GM18870 (cell line): ENCODE measurements at regions not wholly inside any gene's neighbourhood (a gene's known extent, or its start where the extent isn't known, plus 50 kb on each side); places are given as distances from the start of the nearest gene placed in this dataset.

Experiments
- ATAC-seq: cut with Tn5 transposase; IDR thresholded peaks from one replicate; pipeline ENCODE4 v1.9.1; 2021; ENCODE audit warnings: moderate library complexity; ENCODE audit not compliant: unreplicated experiment

GRCh38 chr2:139359818-139360217 lies 579.6 kb upstream of the NXPH2 start:
- no peak for ATAC-seq

GRCh38 chr2:139357972-139358371 lies 577.8 kb upstream of the NXPH2 start:
- ATAC-seq = no peak

DNA sequence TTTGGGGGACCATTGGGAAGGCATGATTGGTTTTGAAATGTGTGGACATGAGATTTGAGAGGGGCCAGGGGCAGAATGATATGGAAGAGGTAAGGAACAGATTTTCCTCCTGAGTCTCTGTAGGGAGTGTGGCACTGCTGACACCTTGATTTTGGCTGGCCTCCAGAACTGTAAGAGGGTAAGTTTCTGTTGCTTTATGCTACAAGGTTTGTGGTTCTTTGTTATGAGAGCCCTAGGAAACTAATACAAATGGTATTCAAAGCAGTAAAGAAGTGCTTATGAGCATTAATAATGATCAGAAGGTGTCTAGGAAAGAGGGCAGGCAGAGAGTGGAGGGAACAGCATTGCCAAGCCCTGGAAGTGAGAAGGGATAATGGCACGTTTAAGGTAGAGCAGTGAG lies 574.3 kb upstream of the NXPH2 start:
- no peak for ATAC-seq

- no peak for ATAC-seq
These were observed 573.7 kb upstream of the NXPH2 start for GRCh38 chr2:139353874-139354273.

- no peak for ATAC-seq
These were observed 537.1 kb upstream of the NXPH2 start for GRCh38 chr2:139317259-139317658.

DNA sequence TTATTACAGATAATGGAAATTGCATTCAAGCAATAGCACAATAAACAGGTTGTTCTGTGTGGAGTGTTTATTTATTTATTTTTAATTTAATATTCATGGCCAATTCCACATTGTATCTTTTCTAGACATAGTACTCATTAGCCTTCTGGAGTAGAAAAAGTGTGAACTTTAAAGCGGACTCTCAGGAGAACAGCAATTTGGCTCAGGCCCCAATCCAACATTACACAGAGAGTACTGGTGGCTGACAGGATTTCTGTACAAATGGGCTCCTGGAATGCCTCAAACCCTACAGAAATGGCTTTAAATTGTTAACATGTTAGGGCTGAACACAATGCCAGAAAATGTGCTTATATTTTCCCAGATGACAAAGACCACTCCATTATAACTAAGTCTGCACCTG lies 533.9 kb upstream of the NXPH2 start:
- ATAC-seq = no peak

DNA sequence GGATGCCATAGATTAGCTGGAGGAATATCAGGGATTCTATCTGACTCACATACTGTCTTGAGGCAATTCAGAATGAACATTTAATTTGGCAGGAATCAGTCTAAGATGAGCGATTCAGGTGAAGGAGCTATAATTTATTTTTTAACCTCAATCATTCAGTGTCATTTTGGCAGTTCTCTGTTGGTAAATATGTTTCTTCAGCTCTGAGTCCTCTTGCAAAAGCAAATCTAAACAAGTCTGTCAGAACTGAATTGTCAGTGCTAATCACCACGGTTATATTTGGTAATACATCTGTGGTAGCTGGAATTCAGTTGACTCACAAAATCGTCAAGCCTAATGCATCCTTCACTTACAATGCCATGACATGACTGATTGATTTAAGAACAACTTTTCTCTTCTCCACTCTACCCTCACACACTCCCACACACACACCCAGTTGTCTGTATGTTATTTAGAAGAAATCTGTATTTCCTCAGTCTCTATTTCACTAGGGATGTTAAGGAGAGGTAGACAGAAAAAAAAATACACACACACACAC lies 516.6 kb upstream of the NXPH2 start:
- ATAC-seq = no peak

DNA sequence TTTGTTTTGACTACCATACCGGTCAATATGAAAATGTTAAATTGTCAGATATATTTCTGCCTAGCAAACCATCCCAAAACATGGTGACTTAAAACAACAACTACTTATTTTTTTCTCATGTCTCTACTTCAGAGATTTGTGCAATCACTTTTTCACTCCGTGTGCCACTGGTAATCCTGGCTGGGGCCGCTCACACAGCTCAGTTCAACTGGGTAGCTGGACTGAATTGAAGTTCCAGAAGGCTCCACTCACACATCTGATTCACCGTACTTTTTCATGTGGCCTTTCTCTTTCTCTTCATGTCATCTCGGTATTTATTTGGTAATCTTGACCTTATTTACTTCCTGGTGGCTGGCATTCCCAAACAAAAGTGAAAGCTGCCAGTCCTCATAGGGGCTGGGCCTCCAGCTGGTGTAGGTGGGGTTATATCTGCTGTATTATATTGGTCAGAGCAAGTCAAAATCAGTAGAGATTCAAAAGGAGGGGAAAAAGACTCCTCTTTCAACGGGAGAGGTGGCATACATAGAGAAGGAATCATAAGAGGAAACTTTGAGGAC lies 513.9 kb upstream of the NXPH2 start:
- ATAC-seq = no peak

DNA sequence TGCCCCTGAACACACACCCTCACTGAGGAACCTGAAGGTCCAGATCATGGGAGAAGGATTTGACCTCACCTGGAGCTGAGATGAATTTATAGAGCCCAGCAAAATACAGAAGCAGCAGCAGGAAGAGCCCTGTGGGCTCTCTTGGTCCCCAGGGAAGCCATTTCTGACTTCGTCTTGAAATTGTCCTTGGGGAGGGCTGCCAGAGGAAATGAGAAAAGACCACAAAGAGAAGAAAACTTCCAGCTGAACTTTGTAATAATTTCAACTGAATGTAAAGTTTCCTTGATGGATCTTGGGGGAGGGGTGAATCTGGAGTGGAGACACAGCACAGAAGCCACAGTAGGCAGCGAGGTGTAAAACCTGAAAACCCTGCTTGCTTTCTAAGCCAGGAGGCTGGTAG lies 500.9 kb upstream of the NXPH2 start:
- no peak for ATAC-seq

DNA sequence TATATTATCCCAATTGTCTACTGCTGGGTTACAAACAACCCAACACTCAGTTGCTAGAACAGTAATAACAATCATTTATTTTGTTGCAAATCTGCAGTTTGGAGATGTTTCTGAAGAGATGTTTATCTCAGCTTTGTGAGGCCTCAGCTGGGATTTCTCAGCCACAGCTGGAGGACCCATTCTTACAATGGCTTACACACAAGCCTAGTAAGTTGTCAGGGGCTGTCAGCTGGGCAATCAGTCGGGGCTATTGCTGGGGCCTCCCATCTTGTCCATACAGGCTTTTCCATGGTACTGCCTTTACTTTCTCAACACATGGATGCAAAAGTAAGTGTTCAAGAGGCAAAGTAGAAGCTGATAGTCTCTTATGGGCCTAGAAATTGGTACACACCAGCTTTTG lies 491.7 kb upstream of the NXPH2 start:
- no peak for ATAC-seq

- no peak for ATAC-seq
These were observed 491.0 kb upstream of the NXPH2 start for GRCh38 chr2:139271149-139271548.

- ATAC-seq = no peak
These were observed 479.9 kb upstream of the NXPH2 start for GRCh38 chr2:139260052-139260430.

DNA sequence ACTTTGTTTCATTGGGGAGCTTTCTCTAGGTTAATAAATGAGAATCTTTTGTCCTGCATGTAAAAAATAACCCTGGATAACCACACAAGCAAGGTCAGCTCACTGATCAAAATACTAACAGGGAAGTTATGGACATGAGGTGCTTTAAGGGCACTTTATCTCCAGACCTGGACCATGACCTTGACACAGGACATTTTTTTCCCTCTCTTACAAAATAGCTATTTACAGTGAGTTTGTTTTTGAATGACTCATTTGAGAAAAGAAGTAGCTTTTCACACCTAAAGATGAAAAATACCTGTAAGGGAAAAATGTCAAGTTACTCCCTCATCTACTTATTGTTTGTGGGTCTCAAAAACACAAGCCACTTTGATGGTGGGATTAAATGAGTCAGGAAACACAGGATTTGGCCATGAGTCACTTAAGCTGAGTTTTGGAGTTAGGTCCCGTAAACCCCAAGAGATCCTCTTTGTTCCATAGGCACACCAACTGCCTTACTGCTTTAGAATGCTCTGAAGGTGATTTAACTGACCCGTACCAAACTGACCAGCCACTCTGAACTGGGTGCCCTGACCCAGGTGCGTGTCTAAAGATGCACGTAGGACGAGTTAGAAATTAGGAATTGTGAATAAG lies 479.3 kb upstream of the NXPH2 start:
- no peak for ATAC-seq

GRCh38 chr2:139241286-139241685 lies 461.1 kb upstream of the NXPH2 start:
- no peak for ATAC-seq

DNA sequence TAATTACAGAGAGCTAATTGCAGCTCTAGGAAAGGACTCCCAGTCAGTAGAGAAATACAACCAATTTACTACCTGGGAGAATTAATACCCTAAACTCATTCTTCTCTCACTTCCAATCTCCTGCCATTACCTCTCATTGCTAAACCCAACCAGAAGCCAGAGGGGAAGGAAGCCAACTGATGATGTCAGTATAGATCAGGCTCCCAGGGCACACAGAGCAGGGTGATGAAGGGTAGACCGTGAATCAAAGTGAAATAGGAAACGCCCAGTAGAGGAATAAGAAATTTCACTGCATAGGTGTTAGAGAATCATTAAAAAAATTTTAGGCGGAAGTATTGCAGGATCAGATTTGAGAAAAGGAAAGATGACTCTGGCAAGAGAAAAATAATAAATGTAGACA lies 456.8 kb upstream of the NXPH2 start:
- no peak for ATAC-seq

DNA sequence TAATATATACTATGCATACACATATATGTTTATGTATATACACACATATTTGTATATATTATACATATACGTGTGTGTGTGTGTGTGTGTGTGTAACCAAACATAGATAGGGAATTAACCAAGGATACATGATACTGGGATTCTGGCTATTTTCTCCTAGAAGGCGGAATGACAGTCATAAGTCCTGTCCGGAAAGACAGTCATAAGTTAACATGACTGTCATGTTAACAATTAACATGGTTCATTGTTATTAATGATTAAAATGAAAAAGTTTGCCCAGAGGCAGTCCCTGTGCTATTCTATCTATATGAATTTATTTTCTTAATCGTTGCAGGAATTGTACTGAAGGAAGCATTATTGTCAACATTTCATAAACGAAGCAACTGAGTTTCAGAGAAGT lies 450.7 kb upstream of the NXPH2 start:
- ATAC-seq = no peak

GRCh38 chr2:139228276-139228675 lies 448.1 kb upstream of the NXPH2 start:
- no peak for ATAC-seq

DNA sequence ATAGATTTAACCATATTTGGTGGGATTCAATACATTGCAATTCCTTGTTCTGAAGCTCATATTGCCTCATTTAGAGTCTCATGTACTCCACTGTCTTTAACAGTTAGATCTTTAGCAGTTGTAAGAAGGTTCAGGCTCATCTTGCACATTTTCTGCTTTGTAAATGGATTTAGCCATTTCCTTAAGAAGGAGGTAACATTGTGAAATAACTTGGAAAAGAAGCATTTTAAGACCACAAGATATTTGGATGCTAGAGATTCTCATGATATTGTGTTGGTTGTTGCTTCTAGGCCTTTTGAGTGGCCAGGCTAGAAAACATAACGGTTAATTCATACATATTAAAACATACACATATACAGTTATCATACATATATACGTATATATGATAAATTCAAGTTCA lies 445.8 kb upstream of the NXPH2 start:
- no peak for ATAC-seq

DNA sequence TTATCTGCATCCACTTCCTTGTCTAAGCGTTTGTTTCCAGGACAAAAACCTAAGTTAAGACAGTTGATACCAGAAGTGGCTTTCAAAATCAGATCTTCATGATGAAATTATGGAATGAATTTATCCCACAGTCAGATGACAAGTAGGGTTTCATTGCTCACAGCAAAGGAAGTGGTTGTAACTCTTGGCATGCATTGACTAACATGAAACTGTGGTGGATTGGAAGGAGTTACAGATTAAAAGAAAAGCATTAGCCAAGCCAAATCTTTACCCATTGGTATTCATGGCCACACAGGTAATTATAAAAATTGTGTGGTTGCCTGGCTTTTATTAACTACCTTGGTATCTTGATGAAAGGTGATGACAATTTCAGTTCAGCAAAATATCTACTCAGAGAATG lies 438.0 kb upstream of the NXPH2 start:
- ATAC-seq = no peak

- no peak for ATAC-seq
These were observed 437.5 kb upstream of the NXPH2 start for GRCh38 chr2:139217641-139218040.

- no peak for ATAC-seq
These were observed 436.2 kb upstream of the NXPH2 start for GRCh38 chr2:139216435-139216834.

DNA sequence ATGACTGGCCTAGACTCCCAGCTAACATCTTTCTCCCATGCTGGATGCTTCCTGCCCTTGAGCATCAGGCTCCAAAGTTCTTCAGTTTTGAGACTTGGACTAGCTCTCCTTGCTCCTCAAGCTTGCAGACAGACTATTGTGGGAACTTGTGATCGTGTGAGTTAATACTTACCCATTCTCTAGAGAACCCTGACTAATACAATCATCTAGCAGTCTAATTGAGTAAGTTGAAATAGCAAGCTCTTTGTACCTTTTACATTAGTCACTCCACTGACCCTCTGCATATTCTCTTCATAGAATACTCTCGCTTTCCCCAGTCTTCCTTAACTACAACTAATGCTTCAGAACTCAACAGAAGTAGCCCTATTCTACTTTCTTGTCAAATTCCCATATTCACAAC lies 434.6 kb upstream of the NXPH2 start:
- no peak for ATAC-seq

- ATAC-seq = no peak
These were observed 429.4 kb upstream of the NXPH2 start for GRCh38 chr2:139209586-139209985.
